ENCODE measurements at regions not wholly inside any gene's neighbourhood (a gene's known extent, or its start where the extent isn't known, plus 50 kb on each side); places are given as distances from the start of the nearest gene placed in this dataset.

- Histone ChIP-seq H3K36me3 (ENCODE audit: insufficient read depth, low read length) (no peaks in the 10 kb centered on the region), H3K9me3 (ENCODE audit: low read length) (no peaks in the 10 kb centered on the region), H3K79me2 (replicated peaks; ENCODE audit: insufficient read depth, low read length) (no peaks in the 10 kb centered on the region), H3K27ac (ENCODE audit: low read length) (no peak overlapping the region), H3K27me3 (ENCODE audit: insufficient read depth, low read depth, low read length) (no peaks in the 10 kb centered on the region), H3K9ac (ENCODE audit: low read length) (no peak overlapping the region), H3F3A (ENCODE audit: insufficient read depth, low read length, poor library complexity, severe bottlenecking) (no peaks in the 10 kb centered on the region), H3K4me2 (ENCODE audit: low read length) (no peak overlapping the region), H3K9me2 (ENCODE audit: insufficient read depth, low read length) (no peaks in the 10 kb centered on the region), H3K4me3 (ENCODE audit: low read length) (no peak overlapping the region), H2AFZ (ENCODE audit: low read depth, low read length) (no peak overlapping the region), H4K20me1 (ENCODE audit: insufficient read depth) (no peaks in the 10 kb centered on the region)
- TF ChIP-seq MXI1 (conservative IDR thresholded peaks at IDR 0.05; ENCODE audit: poor library complexity, severe bottlenecking) (no peak), EP300 (conservative IDR thresholded peaks at IDR 0.05; ENCODE audit: poor library complexity, severe bottlenecking) (no peak), SMC3 (conservative IDR thresholded peaks at IDR 0.05; ENCODE audit: poor library complexity) (no peak), TAF1 (IDR thresholded peaks at IDR 0.05; ENCODE audit: low read depth) (no peak), POLR2AphosphoS5 (IDR thresholded peaks at IDR 0.05) (no peak), CTCF (IDR thresholded peaks at IDR 0.05; ENCODE audit: poor library complexity, severe bottlenecking) (no peak), EZH2 (IDR thresholded peaks at IDR 0.05; ENCODE audit: borderline replicate concordance, insufficient read depth, low read length, poor library complexity, severe bottlenecking) (no peak), REST (IDR thresholded peaks at IDR 0.05; ENCODE audit: borderline replicate concordance) (no peak)
These were observed 89.3 kb upstream of the JAG1 start for GRCh38 chr20:10763112-10763511.

GRCh38 chr20:10769700-10770099 is 95.9 kb upstream of the JAG1 start:
- Histone ChIP-seq H3K4me2 (ENCODE audit: low read length) (no peak overlapping the region), H3K9me3 (ENCODE audit: low read length) (no peaks in the 10 kb centered on the region), H3K9ac (ENCODE audit: low read length) (no peak overlapping the region), H3F3A (ENCODE audit: insufficient read depth, low read length, poor library complexity, severe bottlenecking) (no peaks in the 10 kb centered on the region), H2AFZ (ENCODE audit: low read depth, low read length) (no peak overlapping the region), H3K36me3 (ENCODE audit: insufficient read depth, low read length) (no peaks in the 10 kb centered on the region), H3K27ac (ENCODE audit: low read length) (no peak overlapping the region), H3K4me3 (ENCODE audit: low read length) (no peak overlapping the region), H3K9me2 (ENCODE audit: insufficient read depth, low read length) (no peaks in the 10 kb centered on the region), H3K27me3 (ENCODE audit: insufficient read depth, low read depth, low read length) (no peaks in the 10 kb centered on the region), H4K20me1 (ENCODE audit: insufficient read depth) (no peaks in the 10 kb centered on the region), H3K79me2 (replicated peaks; ENCODE audit: insufficient read depth, low read length) (no peaks in the 10 kb centered on the region)
- TF ChIP-seq CTCF (IDR thresholded peaks at IDR 0.05; ENCODE audit: poor library complexity, severe bottlenecking) (no peak), REST (IDR thresholded peaks at IDR 0.05; ENCODE audit: borderline replicate concordance) (no peak), EP300 (conservative IDR thresholded peaks at IDR 0.05; ENCODE audit: poor library complexity, severe bottlenecking) (no peak), EZH2 (IDR thresholded peaks at IDR 0.05; ENCODE audit: borderline replicate concordance, insufficient read depth, low read length, poor library complexity, severe bottlenecking) (no peak), SMC3 (conservative IDR thresholded peaks at IDR 0.05; ENCODE audit: poor library complexity) (no peak), MXI1 (conservative IDR thresholded peaks at IDR 0.05; ENCODE audit: poor library complexity, severe bottlenecking) (no peak), RAD21 (conservative IDR thresholded peaks at IDR 0.05) (no peak), POLR2AphosphoS5 (IDR thresholded peaks at IDR 0.05) (no peak), TAF1 (IDR thresholded peaks at IDR 0.05; ENCODE audit: low read depth) (no peak)

Data from neural cell (in vitro differentiated cells).